Panc1 (cell line): ENCODE measurements at regions not wholly inside any gene's neighbourhood (a gene's known extent, or its start where the extent isn't known, plus 50 kb on each side); places are given as distances from the start of the nearest gene placed in this dataset.

Experiments
- ATAC-seq: fragments of 200-7000 bp; cut with Tn5 transposase; 2 replicates; pipeline ENCODE4 v1.9.1; 2020; ENCODE audit warnings: mild to moderate bottlenecking, moderate library complexity
- BruUV-seq: library from RNA; stranded (reverse); fragments of 400-500 nt; replicated peaks from 2 replicates; lab custom pipeline; 2021; lab: Mats Ljungman, UMichigan
- CTCF ChIA-PET: fragments of 300-600 bp; sonication (Branson Sonifier 250); formaldehyde crosslinking; loops from one replicate; lab custom pipeline; 2022; ENCODE audit warnings: antibody characterized with exemption; lab: Charles Lee
- POLR2A ChIA-PET: fragments of 300-600 bp; sonication (Branson Sonifier 250); formaldehyde crosslinking; loops from one replicate; lab custom pipeline; 2022; ENCODE audit warnings: antibody characterized with exemption; lab: Charles Lee
- DNase-seq: peaks from one replicate; pipeline ENCODE4 v3.0.0-alpha.2; 2010; ENCODE audit warnings: low read depth, low spot score
- H3K27ac ChIP-seq: 2 replicates; pipeline ENCODE4 v1.5.1; 2011; ENCODE audit warnings: mild to moderate bottlenecking, low read length, inconsistent platforms
- H3K27me3 ChIP-seq: fragments of 200-500 bp; sonication (Bioruptor generic); 2 replicates; pipeline ENCODE4 v1.6.0; 2014; ENCODE audit warnings: low read length, inconsistent platforms; ENCODE audit not compliant: control insufficient read depth, insufficient read depth
- H3K36me3 ChIP-seq: fragments of 200-500 bp; sonication (Bioruptor generic); 2 replicates; pipeline ENCODE4 v1.5.1; 2014; ENCODE audit warnings: inconsistent platforms, mild to moderate bottlenecking, low read length, moderate library complexity; ENCODE audit not compliant: control insufficient read depth, insufficient read depth
- H3K4me1 ChIP-seq: 2 replicates; pipeline ENCODE4 v1.5.1; 2011; ENCODE audit warnings: inconsistent platforms, mild to moderate bottlenecking, low read length, moderate library complexity; ENCODE audit not compliant: control insufficient read depth, insufficient read depth
- H3K4me3 ChIP-seq, 2 experiments: 2 replicates each; pipeline ENCODE4 v1.5.1; 2011 to 2012; ENCODE audit warnings: low read depth in 2 of 2, low read length in 2 of 2, mild to moderate bottlenecking in 2 of 2, inconsistent platforms in 1 of 2, moderate library complexity in 1 of 2
- H3K9me3 ChIP-seq: fragments of 200-500 bp; sonication (Bioruptor generic); 2 replicates; pipeline ENCODE4 v1.5.1; 2014; ENCODE audit warnings: low read depth, mild to moderate bottlenecking, inconsistent platforms, low read length, moderate library complexity; ENCODE audit not compliant: control insufficient read depth, insufficient read depth
- POLR2AphosphoS5 ChIP-seq: IDR thresholded peaks from 2 replicates; pipeline ENCODE4 v1.6.1; 2012; ENCODE audit warnings: mild to moderate bottlenecking, low read depth, low read length, moderate library complexity
- SIN3A ChIP-seq: IDR thresholded peaks from 2 replicates; pipeline ENCODE4 v1.6.1; 2012; ENCODE audit warnings: low read depth, mild to moderate bottlenecking, low read length, moderate library complexity, borderline replicate concordance; ENCODE audit not compliant: insufficient read depth
- TCF7L2 ChIP-seq: IDR thresholded peaks from 2 replicates; pipeline ENCODE4 v1.6.1; 2011; ENCODE audit warnings: mild to moderate bottlenecking, low read depth, low read length, inconsistent platforms
- in situ Hi-C: cut with HindIII; loops from 2 replicates; pipeline ENCODE4 v1.10.0; 2016; ENCODE audit warnings: low sequenced_read_pairs, low pct_unique_long_range_greater_than_20kb
- intact Hi-C: fragments of 100-400 bp; cut with micrococcal nuclease; formaldehyde crosslinking; loops from one replicate; pipeline ENCODE4 v1.10.0; 2022; ENCODE audit not compliant: unreplicated experiment
- TF ChIP-seq, protein P1 (sequence below), 2 experiments: IDR thresholded peaks; 2 replicates each; pipeline ENCODE4 v1.6.1; 2011 to 2012; ENCODE audit warnings: low read depth in 2 of 2, control low read depth in 1 of 2, low read length in 1 of 2, mild to moderate bottlenecking in 1 of 2, moderate library complexity in 1 of 2; ENCODE audit not compliant: insufficient read depth in 1 of 2
- TF ChIP-seq, protein P2 (sequence below): fragments of 450-650 bp; IDR thresholded peaks from 2 replicates; pipeline ENCODE4 v1.5.1; 2017; ENCODE audit warnings: mild to moderate bottlenecking

DNA sequence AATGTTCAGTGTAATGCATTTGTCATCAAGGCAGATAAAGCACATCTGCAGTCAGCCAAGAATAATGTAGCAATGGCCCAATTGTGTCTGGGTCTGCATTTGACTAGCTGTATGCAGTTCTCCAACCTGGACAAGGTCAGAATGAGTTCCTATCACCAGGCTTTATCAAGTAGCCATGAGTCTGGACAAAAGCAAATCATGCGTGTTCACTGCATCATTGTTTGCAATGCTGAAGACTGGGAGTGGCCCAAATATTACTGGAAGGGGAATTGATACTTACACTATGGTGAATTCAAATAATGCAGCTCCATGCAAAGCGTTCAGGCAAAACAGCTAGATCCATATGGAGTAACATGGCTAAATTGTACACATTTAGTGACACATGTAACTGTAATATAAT is 250.9 kb downstream of the TOX3 start:
- Histone ChIP-seq H3K9me3 (no peaks in the 10 kb centered on the region), H3K4me1 (no peaks in the 10 kb centered on the region), H3K36me3 (no peaks in the 10 kb centered on the region), H3K27ac (no peak overlapping the region), H3K4me3 (no peak overlapping the region), H3K27me3 (no peaks in the 10 kb centered on the region)
- no peak for DNase-seq
- TF ChIP-seq POLR2AphosphoS5 = no peak
- TF ChIP-seq TCF7L2 = no peak
- no peak for TF ChIP-seq SIN3A
- TF ChIP-seq, protein P1, sequence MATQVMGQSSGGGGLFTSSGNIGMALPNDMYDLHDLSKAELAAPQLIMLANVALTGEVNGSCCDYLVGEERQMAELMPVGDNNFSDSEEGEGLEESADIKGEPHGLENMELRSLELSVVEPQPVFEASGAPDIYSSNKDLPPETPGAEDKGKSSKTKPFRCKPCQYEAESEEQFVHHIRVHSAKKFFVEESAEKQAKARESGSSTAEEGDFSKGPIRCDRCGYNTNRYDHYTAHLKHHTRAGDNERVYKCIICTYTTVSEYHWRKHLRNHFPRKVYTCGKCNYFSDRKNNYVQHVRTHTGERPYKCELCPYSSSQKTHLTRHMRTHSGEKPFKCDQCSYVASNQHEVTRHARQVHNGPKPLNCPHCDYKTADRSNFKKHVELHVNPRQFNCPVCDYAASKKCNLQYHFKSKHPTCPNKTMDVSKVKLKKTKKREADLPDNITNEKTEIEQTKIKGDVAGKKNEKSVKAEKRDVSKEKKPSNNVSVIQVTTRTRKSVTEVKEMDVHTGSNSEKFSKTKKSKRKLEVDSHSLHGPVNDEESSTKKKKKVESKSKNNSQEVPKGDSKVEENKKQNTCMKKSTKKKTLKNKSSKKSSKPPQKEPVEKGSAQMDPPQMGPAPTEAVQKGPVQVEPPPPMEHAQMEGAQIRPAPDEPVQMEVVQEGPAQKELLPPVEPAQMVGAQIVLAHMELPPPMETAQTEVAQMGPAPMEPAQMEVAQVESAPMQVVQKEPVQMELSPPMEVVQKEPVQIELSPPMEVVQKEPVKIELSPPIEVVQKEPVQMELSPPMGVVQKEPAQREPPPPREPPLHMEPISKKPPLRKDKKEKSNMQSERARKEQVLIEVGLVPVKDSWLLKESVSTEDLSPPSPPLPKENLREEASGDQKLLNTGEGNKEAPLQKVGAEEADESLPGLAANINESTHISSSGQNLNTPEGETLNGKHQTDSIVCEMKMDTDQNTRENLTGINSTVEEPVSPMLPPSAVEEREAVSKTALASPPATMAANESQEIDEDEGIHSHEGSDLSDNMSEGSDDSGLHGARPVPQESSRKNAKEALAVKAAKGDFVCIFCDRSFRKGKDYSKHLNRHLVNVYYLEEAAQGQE (IDR thresholded peaks at IDR 0.05; ENCODE audit: insufficient read depth in 1 of 2, low read depth in 2 of 2, low read length in 1 of 2) = no peak
- TF ChIP-seq, protein P2, sequence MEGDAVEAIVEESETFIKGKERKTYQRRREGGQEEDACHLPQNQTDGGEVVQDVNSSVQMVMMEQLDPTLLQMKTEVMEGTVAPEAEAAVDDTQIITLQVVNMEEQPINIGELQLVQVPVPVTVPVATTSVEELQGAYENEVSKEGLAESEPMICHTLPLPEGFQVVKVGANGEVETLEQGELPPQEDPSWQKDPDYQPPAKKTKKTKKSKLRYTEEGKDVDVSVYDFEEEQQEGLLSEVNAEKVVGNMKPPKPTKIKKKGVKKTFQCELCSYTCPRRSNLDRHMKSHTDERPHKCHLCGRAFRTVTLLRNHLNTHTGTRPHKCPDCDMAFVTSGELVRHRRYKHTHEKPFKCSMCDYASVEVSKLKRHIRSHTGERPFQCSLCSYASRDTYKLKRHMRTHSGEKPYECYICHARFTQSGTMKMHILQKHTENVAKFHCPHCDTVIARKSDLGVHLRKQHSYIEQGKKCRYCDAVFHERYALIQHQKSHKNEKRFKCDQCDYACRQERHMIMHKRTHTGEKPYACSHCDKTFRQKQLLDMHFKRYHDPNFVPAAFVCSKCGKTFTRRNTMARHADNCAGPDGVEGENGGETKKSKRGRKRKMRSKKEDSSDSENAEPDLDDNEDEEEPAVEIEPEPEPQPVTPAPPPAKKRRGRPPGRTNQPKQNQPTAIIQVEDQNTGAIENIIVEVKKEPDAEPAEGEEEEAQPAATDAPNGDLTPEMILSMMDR = no peak
- ChIA-PET POLR2A (no interaction called here), CTCF (no interaction called here)
- in situ Hi-C loops = no loop called here
- BruUV-seq = no TSS peak
- intact Hi-C loops = no loop called here
- no peak for ATAC-seq

DNA sequence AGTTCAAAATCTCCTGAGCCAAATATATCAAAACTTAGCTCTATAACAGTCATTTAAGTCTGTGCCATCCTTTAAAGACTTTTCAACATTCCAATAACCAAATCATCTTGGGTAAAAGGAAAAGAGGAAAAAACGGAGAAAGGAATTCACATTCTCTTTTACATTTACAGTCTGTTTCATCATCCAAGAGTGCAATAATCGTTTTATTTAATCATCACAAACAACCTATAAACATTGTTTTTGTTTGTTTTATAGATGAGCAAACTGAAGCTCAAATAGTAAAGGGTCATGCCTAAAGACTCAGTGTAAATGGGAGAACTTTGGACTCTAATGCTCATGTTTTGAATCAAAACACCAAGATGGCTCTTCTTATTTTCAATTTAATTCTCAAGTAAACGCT is 252.3 kb downstream of the TOX3 start:
- ATAC-seq = no peak
- Histone ChIP-seq H3K4me3 (no peak overlapping the region), H3K36me3 (no peaks in the 10 kb centered on the region), H3K27me3 (no peaks in the 10 kb centered on the region), H3K27ac (no peak overlapping the region), H3K9me3 (no peaks in the 10 kb centered on the region), H3K4me1 (no peaks in the 10 kb centered on the region)
- intact Hi-C loops (no loop called here), in situ Hi-C loops (no loop called here)
- no peak for DNase-seq
- TF ChIP-seq SIN3A (no peak), TCF7L2 (no peak)
- TF ChIP-seq, protein P1 (IDR thresholded peaks at IDR 0.05; ENCODE audit: insufficient read depth in 1 of 2, low read depth in 2 of 2, low read length in 1 of 2) = no peak
- TF ChIP-seq, protein P2 = no peak
- POLR2A ChIA-PET = no interaction called here
- no TSS peak for BruUV-seq
- CTCF ChIA-PET = no interaction called here
